NCI-H2196 treated with DMSO at 0.1 percent for 48 hours (cell line): ENCODE measurements at regions not wholly inside any gene's neighbourhood (a gene's known extent, or its start where the extent isn't known, plus 50 kb on each side); places are given as distances from the start of the nearest gene placed in this dataset.

ENCODE experiments used
- DNase-seq: peaks from one replicate; lab custom pipeline; 2025; ENCODE audit not compliant: unreplicated experiment; lab: John Stamatoyannopoulos, UW

GRCh38 chr5:13478831-13479465 is 465.5 kb downstream of the DNAH5 start:
- no peak for DNase-seq

- DNase-seq, result no peak
These were observed 467.3 kb downstream of the DNAH5 start for GRCh38 chr5:13477118-13477737.

GRCh38 chr5:13472842-13473241 is 471.6 kb downstream of the DNAH5 start:
- DNase-seq, result no peak

- no peak for DNase-seq
These were observed 473.5 kb downstream of the DNAH5 start for GRCh38 chr5:13470975-13471374.

GRCh38 chr5:13470263-13470662 is 474.2 kb downstream of the DNAH5 start:
- no peak for DNase-seq

- DNase-seq, result no peak
These were observed 479.8 kb downstream of the DNAH5 start for GRCh38 chr5:13464532-13465193.

- no peak for DNase-seq
These were observed 483.9 kb downstream of the DNAH5 start for GRCh38 chr5:13460587-13460986.

- no peak for DNase-seq
These were observed 490.4 kb downstream of the DNAH5 start for GRCh38 chr5:13454050-13454449.

- DNase-seq, result no peak
These were observed 495.6 kb downstream of the DNAH5 start for GRCh38 chr5:13448843-13449242.

GRCh38 chr5:13439430-13439829 is 505.1 kb downstream of the DNAH5 start:
- DNase-seq, result no peak

GRCh38 chr5:13427827-13428557 is 516.5 kb downstream of the DNAH5 start:
- no peak for DNase-seq

- DNase-seq, result no peak
These were observed 532.4 kb downstream of the DNAH5 start for GRCh38 chr5:13412040-13412595.

- no peak for DNase-seq
These were observed 535.9 kb downstream of the DNAH5 start for GRCh38 chr5:13408616-13409015.

- DNase-seq, result no peak
These were observed 541.1 kb downstream of the DNAH5 start for GRCh38 chr5:13403351-13403750.

GRCh38 chr5:13385066-13385465 is 559.4 kb downstream of the DNAH5 start:
- no peak for DNase-seq

- no peak for DNase-seq
These were observed 562.3 kb downstream of the DNAH5 start for GRCh38 chr5:13382232-13382631.

- no peak for DNase-seq
These were observed 566.4 kb downstream of the DNAH5 start for GRCh38 chr5:13378091-13378490.

- DNase-seq, result no peak
These were observed 585.1 kb downstream of the DNAH5 start for GRCh38 chr5:13359344-13359743.

- DNase-seq, result no peak
These were observed 586.1 kb downstream of the DNAH5 start for GRCh38 chr5:13358342-13358741.

- no peak for DNase-seq
These were observed 586.6 kb downstream of the DNAH5 start for GRCh38 chr5:13357929-13358328.

GRCh38 chr5:13356226-13356625 is 588.3 kb downstream of the DNAH5 start:
- DNase-seq, result no peak
